GM21390 (cell line): ENCODE measurements at regions not wholly inside any gene's neighbourhood (a gene's known extent, or its start where the extent isn't known, plus 50 kb on each side); places are given as distances from the start of the nearest gene placed in this dataset.

Experiments
- ATAC-seq: cut with Tn5 transposase; IDR thresholded peaks from one replicate; pipeline ENCODE4 v1.9.1; 2021; ENCODE audit not compliant: unreplicated experiment

DNA sequence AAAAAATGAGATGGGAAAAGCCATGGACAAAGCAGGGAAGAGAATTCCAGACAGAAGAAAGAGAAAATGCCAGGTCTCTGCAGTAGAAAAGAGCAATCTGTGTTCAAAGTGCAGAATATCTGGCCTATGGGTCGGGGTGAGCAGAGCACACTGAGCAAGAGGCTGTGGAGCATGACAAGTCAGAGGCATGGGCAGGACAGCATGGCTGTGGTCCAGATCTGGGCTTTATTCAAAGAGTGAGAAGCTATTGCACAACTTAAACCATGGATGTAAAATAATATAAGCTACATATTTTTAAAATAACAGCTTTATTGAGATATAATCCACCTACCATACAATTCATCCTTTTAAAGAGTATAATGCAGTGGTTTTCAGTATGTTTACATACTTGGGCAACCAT, 133.1 kb upstream of the SPDL1 start:
- no peak for ATAC-seq

DNA sequence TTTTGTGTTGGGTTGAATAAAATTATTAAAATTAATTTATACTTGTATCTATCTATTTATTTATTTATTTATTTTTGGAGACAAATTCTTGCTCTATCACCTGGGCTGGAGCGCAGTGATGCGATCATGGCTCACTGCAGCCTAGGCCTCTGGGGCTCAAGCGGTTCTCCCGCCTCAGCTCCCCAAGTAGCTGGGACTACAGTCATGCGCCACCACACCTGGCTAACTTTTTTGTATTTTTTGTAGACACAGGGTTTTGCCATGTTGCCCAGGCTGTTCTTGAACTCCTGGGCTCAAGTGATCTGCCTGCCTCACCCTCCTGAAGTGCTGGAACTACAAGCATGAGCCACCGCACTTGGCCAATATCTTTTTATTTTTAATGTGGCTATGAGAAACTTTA, 134.7 kb upstream of the SPDL1 start:
- no peak for ATAC-seq

DNA sequence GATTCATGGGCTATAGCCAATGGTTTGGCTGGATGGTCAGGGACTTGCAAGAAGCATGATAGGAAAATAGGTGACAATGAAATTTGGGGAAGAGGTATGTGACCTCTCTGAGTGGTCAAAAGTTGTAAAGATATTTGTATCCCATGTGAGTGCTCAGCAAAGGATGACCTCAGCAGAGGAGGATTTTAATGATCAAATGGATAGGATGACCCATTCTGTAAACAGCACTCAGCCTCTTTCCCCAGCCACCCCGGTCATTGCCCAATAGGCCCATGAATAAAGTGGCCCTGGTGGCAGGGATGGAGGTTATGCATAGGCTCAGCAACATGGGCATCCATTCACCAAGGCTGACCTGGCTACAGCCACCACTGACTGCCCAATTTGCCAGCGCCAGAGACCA, 138.4 kb upstream of the SPDL1 start:
- ATAC-seq, result no peak

DNA sequence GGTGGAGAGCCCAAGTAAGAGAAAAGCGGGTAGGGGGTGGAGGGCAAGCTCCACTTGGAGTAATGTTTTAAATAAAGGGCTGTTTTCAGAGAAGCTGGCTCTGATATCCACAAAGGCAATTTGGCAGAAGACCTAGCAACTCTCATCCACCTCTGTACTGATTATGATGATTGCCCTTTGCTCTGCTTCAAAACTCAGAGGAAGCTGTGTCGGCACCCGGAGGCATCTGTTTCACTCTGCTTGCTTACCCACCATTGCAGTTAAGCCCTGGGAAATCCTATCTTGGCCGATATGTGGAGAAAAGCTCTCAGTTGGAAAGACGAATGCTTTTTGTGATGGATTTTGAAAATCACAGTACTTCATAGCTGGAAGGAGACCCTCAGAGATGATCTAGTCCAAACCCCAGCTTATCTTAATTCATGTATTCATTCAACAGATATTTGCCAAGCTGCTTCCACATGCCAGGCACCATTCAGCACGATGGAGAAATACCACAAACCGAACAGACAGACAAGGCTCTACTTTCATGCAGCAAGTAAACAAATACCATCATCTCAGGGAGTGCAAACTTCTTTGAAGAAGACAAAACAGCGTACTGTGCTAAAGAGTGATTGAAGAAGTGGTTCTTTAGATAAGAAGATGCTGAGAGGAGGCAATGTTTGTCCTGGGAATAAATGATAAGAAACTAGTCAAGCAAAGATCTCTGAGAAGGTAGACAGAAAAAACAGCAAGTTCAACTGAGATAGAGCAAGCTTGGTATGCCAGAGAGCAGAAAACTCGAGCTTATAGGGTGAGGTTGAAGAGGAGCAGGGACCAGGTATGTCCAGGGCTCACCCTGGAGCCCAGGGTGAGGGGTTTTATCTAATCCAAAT, 140.4 kb upstream of the SPDL1 start:
- no peak for ATAC-seq

DNA sequence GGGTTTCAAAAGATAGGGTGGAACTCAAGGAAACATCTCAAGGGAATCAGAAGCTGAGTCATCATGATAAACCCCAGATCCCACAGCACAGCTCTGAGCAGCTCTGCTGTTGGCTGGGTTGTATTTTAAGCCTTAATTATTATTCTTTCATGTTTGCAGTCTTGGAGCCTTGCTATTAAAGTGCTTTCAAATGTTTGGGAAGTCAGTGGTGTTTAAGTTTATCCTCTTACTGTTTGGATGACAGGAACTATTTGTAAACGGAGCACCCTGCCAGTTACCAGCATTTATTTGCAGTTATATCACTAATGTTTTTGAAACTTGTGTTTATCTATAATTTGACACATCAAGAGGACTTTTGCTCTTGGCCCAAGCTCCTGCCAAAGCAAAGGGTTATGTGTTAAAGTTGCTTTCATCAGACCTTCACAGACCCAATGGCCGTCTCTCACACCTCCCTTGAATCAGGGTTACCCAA, 141.1 kb upstream of the SPDL1 start:
- no peak for ATAC-seq

DNA sequence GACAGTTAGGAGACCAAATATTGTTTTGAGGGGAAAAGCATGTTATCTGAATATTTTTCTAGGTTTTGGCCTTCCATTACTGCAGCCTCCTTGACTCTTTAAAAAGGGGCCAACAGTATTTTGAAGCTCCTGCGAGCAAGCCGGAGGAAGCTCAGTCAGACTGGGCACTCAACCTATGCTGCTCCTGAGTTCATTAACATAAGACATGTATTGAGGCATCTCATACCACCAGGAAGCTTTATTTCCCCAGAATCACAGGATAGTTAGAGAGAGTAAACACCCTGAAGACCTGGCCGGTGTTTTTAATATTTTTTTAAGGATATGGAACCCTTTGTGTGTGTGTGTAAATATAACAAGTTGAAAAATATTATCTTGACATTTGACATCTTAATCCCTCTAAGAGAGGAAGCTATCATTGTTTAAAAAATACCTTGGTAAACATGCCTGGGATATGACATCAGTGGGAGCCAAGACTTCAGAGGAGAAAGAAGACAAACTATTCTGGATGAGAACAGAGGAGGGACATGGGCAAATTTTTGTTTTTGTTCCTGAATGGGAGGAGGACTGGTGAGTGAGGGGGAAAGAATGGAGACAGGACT, 139.3 kb upstream of the SLIT3 start:
- ATAC-seq, result no peak

DNA sequence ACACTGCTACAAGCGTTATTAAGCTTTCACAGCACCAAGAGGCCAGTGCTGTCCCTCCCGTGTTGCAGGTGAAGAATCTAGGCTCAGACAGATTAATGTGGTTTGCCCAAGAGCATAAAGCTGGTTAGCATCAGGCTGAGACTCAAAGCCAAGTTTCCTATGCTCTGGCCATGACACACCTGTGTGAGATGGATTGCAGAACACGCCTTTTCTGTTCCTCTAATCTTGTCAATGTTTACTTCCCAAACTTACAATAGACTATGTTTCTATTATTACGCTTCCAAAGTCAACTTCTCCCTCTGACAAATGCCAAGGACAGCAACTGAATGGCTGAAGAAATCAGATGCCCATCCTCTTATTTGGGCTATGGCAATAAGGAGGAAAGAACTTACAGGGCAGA, 138.4 kb upstream of the SLIT3 start:
- no peak for ATAC-seq

DNA sequence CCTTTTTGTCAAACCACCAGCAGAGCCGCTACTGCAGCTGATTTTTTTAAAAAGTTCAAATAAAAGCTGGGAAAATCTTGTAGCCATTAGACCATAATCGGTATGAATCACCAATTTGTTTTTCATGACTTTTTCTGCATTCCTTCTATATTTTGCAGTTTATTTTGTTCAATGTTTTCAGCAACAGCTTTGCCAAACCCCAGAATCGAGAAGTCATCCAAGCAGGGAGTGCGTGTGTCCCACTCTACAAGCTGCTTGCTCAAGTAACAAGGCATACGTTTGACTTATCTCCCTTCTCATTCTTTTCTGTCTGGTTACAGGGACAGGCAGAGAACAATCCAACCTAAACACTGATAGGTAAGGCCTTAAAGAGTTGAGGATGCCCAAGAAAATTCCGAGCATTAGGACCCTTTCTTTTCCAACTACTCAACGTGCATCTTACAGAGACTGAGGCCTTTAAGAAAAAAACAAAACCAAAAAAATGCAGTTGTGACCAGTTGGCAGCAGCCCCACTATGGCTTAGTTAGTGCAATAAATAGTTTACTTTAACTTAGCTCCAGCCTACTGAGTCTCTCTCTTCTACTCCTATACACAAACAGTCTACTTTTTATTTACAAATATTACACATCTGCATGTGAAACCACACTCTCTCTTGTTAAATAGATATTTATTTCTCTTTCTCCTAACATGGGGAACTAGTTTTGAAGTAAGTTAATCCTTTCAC, 134.7 kb upstream of the SLIT3 start:
- ATAC-seq, result no peak

DNA sequence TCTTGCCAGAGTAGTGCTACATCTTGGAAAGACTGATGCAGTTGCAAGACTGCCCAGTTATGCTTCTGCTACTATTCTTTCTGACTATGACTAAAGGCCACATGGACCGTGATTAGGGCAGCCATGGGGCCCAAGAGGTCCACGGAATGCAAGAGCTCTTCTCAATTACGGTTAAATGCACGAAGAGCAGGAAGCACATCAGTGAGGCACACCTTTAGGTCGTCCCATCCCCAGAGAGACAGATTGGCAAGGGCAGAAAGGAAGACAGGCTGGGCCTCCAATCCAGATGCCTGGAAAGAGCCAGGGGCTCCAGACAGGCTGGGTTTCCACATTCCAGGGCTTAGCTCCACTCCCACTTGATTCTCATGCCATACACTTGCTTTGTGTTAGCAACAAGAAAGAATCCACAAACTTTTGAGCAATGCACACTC, 132.3 kb upstream of the SLIT3 start:
- ATAC-seq, result no peak

DNA sequence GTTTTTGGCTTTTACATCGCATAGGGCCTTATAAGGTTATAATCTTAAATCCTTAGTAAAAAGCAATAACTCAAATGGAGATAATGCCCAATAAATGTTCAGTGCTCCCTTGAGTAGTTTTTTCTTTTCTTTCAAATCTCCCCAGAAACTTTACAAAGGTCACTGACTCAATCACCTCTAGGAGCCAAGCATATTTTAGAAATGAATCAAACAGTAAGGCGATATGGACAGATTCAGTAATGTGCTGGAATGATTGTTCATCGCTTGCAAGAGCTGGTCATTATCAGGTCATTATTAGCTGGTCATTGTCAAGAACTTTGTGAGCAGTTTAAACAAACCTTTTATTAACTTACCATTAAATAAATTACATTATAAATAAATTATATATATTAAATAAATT, 130.4 kb upstream of the SLIT3 start:
- ATAC-seq, result no peak

DNA sequence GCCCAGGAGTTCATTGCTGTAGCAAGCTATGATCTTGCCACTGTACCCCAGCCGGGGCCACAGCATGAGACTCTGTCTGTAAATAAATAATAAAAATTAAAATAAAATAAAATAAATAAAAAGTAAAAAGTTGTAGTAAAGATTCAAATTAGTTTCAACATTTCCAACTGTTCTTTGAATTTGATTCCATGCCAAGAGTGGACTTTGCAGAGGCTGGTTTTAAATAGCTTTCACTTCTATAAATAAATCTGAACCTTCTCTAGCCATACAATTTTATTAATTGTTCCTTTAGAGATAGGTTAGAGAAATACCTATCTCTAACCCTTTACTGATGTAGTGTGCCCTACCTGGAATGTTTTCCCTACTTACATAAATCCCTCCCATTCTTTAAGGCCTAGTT, 129.7 kb upstream of the SLIT3 start:
- no peak for ATAC-seq

DNA sequence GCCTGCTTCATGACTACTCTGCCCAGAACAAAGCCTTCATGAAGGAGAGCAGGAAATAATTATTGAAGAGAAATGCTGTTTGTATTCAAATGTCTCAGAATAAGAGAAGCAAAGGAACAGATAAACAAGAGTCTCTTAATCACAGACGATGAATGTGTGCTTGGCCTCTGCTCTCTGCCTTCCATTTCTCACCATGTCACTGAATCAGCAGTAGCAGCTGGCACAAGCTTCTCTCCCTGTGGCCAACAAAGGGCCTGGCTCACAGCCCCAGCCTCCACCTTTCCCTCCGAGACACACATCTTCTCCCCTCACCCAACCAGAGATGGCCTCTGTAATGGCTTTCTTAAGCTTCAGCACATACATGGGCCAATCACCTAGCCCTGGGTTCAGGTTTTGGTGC, 128.1 kb upstream of the SLIT3 start:
- ATAC-seq, result no peak

DNA sequence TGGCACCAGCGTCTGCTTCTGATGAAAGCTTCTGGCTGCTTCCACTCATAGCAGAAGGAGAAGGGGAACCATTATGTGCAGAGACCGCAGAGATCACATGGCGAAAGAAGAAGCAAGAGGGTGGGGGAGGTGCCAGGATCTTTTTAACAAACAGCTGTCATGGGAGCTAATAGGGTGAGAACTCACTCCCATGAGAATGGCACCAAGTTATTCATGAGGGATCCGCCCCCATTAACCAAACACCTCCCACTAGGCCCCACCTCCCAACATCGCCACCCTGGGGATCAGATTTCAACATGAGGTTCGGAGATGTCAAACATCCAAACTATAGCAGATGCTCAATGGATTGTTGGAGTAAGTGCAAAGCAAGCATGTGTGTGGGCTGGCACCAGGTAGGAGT, 125.8 kb upstream of the SLIT3 start:
- no peak for ATAC-seq

DNA sequence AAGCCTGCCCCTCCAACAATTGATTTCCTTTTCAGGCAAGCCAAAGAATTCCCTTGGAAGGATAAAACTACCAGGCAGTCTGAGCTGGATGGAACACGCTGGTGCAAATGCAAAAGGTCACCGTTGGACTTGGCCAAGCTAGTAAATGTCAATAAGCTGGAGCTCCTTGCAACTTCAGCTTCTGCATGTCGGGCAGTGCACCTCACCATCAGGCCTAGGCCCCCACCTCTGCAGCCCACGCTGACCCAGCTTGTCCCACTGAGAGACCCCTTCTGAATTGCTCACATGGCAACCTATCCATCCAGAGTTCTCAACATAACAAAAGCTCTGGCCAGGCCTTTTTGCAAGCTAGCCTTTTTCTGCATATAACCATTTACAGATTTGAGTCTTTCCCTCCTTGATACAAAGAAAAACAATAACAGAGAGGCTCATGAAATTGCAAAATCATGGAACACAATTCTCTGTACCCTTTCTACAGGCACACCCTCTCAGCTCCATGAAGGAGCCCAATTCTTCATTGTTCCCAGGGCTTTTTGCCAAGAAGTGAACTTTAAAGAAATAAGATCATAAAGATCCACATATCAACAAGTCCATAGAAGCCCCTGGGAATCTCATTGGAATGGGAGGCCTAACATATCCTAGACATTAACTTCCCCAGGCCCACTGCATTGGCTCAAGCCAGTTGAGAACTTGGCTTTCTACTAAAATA, 123.9 kb upstream of the SLIT3 start:
- no peak for ATAC-seq

DNA sequence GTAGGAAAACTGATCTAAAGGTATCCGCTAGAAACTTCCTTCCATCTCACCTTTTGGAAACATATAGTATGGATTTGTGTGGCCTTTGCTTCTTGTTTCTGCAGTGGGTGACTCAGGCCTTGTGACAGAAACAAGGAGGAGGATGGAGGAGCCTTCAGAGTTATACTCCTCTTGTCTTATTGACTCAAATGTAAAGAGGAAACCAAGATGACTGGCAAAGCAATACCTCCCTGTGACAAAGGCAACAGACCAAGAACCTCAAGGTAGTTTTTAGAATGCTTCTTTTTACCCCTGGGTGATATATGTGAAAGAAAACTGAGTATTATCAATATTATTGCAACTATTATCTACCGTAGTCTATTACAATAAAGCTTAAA, 123.3 kb upstream of the SLIT3 start:
- ATAC-seq, result no peak

DNA sequence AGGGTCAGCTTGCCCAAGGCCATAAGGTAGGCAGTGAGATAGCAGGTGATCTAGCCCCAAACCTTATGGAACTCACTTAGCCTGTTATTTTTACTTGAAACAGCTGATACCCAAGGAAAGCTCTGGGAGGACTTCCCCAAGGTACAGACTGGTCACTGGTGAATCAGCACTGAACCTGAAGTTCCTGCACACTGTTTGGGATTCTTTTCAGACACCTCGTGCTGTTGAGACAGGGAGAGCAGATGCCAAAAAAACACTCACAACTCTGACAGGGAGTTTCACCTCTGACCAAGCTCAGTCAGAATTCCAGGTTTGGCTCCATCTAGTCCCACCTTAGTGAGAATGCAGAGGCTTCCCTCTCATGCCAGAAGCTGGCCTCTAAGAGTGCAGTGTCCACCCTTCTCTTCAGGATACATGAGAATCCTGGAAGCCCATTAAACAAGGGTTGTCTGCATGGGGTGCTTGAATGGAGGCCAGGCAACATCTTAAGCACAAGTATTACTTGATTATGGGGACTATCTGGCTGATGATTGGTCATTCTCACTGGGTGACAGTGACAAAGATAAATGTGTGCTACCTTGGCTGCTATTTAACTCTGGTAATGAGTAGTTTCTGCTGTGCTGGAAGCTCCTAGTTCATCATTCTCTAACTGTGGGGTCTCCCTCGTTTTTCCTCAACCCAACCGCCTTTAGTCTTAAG, 122.8 kb upstream of the SLIT3 start:
- ATAC-seq, result no peak

DNA sequence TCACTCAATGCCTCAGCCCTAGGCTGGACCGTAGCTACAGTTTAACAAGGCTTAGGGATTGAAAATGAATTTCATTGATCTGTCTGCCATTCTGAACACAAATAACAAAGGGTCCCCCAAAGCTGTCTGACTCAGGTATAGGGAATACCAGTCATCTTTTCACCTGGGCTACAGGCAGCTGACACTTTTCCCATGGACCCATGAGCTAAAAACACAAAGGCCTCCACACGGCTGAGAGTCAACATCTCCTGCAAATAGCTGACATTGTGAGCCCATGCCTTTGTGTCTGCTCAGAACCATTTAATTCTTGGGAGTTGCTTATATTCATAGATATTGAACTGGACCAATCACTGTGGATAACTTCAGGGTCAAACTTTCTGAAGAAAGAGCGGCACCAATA, 121.1 kb upstream of the SLIT3 start:
- no peak for ATAC-seq

DNA sequence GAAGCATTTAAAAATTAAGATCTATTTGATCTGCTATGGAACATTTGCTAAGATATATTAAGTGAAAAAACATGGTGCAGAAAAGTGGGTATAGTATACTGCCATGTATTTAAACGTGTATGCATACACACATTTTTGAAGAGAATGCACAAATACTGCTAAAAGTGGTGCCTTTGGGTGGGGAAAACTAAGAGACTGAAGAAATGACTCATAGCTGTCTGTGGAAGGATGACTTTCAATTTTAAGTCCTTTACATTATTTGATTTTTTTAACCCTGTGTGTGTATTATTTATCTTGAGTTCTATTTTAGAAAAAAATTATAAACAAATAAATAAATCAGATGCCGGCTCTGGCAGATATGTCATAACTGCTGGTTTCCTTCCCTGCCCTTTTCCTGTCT, 120.7 kb upstream of the SLIT3 start:
- no peak for ATAC-seq

DNA sequence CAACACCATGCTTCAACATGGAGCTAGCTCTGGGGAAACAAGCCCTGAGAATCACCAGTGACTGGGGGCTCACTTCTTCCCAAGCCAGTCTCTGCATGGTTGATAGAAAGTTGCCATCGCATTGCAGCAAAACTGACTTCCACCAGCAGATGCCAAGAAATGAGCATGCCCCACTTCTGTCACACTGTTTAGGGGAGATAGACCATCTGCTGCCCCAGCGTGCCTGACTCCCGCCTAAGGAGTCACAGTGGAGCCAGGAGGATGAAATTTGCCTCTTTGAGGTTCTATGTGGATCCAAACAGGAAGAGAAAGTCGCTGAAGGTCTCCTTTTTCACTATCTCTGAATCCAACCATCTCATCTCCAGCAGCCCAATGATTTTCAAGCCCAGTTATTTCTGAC, 116.7 kb upstream of the SLIT3 start:
- ATAC-seq, result no peak

DNA sequence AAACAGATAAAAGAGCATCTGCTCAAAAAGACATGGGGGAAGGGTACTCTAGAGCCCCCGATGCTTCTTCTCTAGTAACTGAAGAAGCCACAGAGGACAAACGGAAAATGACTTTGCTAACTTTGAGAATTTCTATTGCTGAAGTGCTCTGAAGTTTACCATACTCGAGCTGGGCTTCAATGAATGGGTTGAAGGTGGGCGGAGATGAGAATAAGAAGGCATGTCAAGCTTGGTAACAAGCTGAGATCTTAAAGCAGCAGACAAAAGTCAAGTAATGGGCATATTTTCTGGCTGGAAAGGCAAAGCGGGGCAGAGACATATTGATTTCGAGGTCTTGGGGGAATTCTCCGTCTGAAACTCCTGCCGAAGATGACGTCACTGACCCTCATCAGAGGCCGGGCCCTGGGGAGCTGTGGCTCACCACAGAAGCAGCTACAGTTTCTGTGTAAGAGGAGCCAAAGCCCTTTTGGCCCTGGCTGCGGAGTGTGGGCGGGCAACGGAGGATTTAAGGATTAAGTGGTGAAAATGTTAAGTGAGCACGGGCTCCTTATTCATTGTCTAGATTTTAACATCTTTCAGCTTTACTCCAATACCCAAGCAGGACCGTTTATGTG, 115.8 kb upstream of the SLIT3 start:
- ATAC-seq, result peak; percentile 82
